Vagina (tissue), 2 donors: ENCODE measurements at regions not wholly inside any gene's neighbourhood (a gene's known extent, or its start where the extent isn't known, plus 50 kb on each side); places are given as distances from the start of the nearest gene placed in this dataset.

Experiments used
- DNase-seq, 2 donors: peaks; one replicate each; pipeline ENCODE4 v3.0.0-alpha.2; 2017; ENCODE audit errors: extremely low spot score in 2 of 2
- H3K27ac ChIP-seq: fragments of 200-600 bp; sonication (generic); one replicate; pipeline ENCODE4 v1.5.1; 2019
- H3K27me3 ChIP-seq: fragments of 200-600 bp; sonication (generic); one replicate; pipeline ENCODE4 v1.5.1; 2019
- H3K36me3 ChIP-seq, 2 donors: fragments of 200-600 bp; sonication (generic); one replicate each; pipeline ENCODE4 v1.5.1; 2017 to 2019
- H3K4me1 ChIP-seq: fragments of 200-600 bp; sonication (generic); one replicate; pipeline ENCODE4 v1.5.1; 2019
- H3K4me3 ChIP-seq, 2 donors: fragments of 200-600 bp; sonication (generic); 1 replicate in 1 of 2; 2 replicates in 1 of 2; pipeline ENCODE4 v1.5.1; 2016 to 2019
- H3K9me3 ChIP-seq: fragments of 200-600 bp; sonication (generic); one replicate; pipeline ENCODE4 v1.5.1; 2019
- POLR2A ChIP-seq, 2 donors: fragments of 450-650 bp; IDR thresholded peaks; one replicate each; pipeline ENCODE4 v1.6.1; 2017; ENCODE audit warnings: antibody characterized with exemption in 2 of 2, mild to moderate bottlenecking in 2 of 2, moderate library complexity in 2 of 2
- POLR2AphosphoS5 ChIP-seq, 2 donors: sonication (generic); formaldehyde crosslinking; IDR thresholded peaks; one replicate each; pipeline ENCODE4 v1.9.0; 2017; ENCODE audit warnings: antibody characterized with exemption in 2 of 2, mild to moderate bottlenecking in 2 of 2, low read depth in 1 of 2; ENCODE audit not compliant: insufficient read depth in 1 of 2
- intact Hi-C: fragments of 100-400 bp; cut with DNase I; formaldehyde crosslinking; loops from one replicate; pipeline ENCODE4 v1.15.1; 2023
- TF ChIP-seq, protein P1 (sequence below), 3 experiments: fragments of 450-650 bp in 2 of 3; fragments of 200-600 bp in 1 of 3; sonication (generic) in 1 of 3; IDR thresholded peaks; one replicate each; pipeline ENCODE4 v1.5.1; 2017 to 2019; ENCODE audit warnings: antibody characterized with exemption in 3 of 3, mild to moderate bottlenecking in 2 of 3, moderate library complexity in 2 of 3

DNA sequence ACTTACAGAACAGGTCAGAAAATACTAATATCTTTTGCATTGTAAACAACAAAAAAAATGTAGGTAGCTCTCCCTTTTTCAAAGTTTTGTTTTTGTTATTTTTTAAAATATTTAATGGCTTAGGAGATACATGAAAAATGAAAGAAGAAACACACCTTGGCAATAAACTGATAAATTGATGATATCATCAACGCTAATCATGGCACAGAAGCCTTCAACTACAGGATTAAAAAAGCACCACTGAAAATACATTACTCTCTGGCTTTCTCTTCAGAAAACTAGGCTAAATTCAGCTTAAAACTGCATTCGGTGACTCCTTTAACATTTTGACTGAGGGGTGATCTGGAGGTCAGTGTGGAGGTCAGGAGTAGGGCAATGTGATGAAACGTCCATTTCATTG, 1018.8 kb upstream of the FANCL start:
- Histone ChIP-seq H3K27ac (no peak overlapping the region), H3K9me3 (no peaks in the 10 kb centered on the region), H3K27me3 (no peaks in the 10 kb centered on the region), H3K4me3 (no peak overlapping the region), H3K36me3 (no peaks in the 10 kb centered on the region), H3K4me1 (no peaks in the 10 kb centered on the region)
- TF ChIP-seq POLR2A (IDR thresholded peaks at IDR 0.05) (no peak), POLR2AphosphoS5 (IDR thresholded peaks at IDR 0.05; ENCODE audit: insufficient read depth in 1 of 2, low read depth in 1 of 2) (no peak)
- TF ChIP-seq, protein P1, sequence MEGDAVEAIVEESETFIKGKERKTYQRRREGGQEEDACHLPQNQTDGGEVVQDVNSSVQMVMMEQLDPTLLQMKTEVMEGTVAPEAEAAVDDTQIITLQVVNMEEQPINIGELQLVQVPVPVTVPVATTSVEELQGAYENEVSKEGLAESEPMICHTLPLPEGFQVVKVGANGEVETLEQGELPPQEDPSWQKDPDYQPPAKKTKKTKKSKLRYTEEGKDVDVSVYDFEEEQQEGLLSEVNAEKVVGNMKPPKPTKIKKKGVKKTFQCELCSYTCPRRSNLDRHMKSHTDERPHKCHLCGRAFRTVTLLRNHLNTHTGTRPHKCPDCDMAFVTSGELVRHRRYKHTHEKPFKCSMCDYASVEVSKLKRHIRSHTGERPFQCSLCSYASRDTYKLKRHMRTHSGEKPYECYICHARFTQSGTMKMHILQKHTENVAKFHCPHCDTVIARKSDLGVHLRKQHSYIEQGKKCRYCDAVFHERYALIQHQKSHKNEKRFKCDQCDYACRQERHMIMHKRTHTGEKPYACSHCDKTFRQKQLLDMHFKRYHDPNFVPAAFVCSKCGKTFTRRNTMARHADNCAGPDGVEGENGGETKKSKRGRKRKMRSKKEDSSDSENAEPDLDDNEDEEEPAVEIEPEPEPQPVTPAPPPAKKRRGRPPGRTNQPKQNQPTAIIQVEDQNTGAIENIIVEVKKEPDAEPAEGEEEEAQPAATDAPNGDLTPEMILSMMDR (IDR thresholded peaks at IDR 0.05): no peak
- DNase-seq: no peak
- intact Hi-C loops: no loop called here

DNA sequence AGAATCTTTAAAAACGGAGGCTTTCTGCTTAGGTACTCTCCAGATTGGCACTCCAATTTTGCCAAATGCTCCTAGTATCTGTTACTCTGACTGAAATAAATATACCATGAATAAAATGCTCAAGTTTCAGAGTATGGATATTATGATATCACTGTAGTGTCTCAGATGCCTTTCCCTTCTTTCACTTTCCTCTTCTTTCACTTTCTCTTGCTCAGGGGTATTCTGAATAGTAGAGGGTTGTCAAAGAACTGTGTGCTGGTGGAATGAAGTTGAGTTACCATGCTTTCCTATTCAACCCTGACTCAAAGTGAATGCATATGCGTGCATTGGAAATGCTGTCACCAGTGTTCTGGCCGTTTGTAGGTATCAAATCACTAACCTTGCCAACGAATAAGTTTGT, 1015.2 kb upstream of the FANCL start:
- DNase-seq: no peak
- no peak overlapping the region for H3K27ac ChIP-seq
- no peaks in the 10 kb centered on the region for H3K27me3 ChIP-seq
- H3K36me3 ChIP-seq: no peaks in the 10 kb centered on the region
- no peak overlapping the region for H3K4me3 ChIP-seq
- H3K9me3 ChIP-seq: no peaks in the 10 kb centered on the region
- TF ChIP-seq POLR2A (IDR thresholded peaks at IDR 0.05) (no peak), POLR2AphosphoS5 (IDR thresholded peaks at IDR 0.05; ENCODE audit: insufficient read depth in 1 of 2, low read depth in 1 of 2) (no peak)
- TF ChIP-seq, protein P1 (IDR thresholded peaks at IDR 0.05): no peak
- intact Hi-C loops: no loop called here
- no peaks in the 10 kb centered on the region for H3K4me1 ChIP-seq

DNA sequence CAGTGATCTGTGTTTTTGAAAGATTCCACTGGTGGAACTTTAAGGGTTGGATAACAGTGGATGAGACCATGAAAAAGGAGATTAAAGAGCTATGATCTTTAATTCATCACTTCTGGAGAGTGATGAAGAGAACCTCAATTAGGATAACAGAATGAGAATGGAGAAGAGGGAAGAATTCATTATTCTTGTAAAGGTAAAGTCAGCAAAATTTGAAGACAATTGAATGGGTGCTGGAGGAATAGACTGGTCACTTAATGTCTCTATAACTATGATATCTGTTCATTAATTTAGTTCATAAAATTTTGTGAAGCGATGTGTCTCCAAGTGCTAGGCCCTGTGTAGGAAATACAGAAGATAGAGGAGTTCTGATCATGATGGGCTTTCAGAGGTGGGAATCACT, 1013.2 kb upstream of the FANCL start:
- Histone ChIP-seq H3K4me1 (no peaks in the 10 kb centered on the region), H3K4me3 (no peak overlapping the region), H3K36me3 (no peaks in the 10 kb centered on the region), H3K9me3 (no peaks in the 10 kb centered on the region), H3K27me3 (no peaks in the 10 kb centered on the region), H3K27ac (no peak overlapping the region)
- intact Hi-C loops: no loop called here
- TF ChIP-seq, protein P1 (IDR thresholded peaks at IDR 0.05): no peak
- TF ChIP-seq POLR2A (IDR thresholded peaks at IDR 0.05) (no peak), POLR2AphosphoS5 (IDR thresholded peaks at IDR 0.05; ENCODE audit: insufficient read depth in 1 of 2, low read depth in 1 of 2) (no peak)
- no peak for DNase-seq

DNA sequence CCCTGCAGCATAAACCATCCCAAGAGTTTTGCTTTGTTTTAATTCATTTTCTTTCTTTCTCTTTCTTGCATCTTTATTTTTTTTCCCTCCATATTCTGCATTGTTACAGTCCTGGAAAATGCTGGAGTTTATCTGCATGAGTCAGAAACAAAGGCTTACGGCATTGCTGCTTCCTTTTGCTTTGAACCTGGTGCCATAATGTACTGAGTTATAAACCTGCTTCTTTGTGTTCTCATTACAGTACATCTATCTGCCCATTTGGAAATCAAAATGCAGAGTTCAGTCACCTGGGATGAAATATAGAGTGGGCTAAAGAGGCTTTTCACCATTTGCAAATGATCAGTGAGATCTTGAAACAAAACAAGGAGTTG, 1009.2 kb upstream of the FANCL start:
- no peaks in the 10 kb centered on the region for H3K4me1 ChIP-seq
- no peaks in the 10 kb centered on the region for H3K27me3 ChIP-seq
- no peak overlapping the region for H3K27ac ChIP-seq
- no peaks in the 10 kb centered on the region for H3K36me3 ChIP-seq
- no peak overlapping the region for H3K4me3 ChIP-seq
- no peak for DNase-seq
- TF ChIP-seq POLR2AphosphoS5 (IDR thresholded peaks at IDR 0.05; ENCODE audit: insufficient read depth in 1 of 2, low read depth in 1 of 2) (no peak), POLR2A (IDR thresholded peaks at IDR 0.05) (no peak)
- TF ChIP-seq, protein P1 (IDR thresholded peaks at IDR 0.05): no peak
- no peaks in the 10 kb centered on the region for H3K9me3 ChIP-seq
- intact Hi-C loops: no loop called here

DNA sequence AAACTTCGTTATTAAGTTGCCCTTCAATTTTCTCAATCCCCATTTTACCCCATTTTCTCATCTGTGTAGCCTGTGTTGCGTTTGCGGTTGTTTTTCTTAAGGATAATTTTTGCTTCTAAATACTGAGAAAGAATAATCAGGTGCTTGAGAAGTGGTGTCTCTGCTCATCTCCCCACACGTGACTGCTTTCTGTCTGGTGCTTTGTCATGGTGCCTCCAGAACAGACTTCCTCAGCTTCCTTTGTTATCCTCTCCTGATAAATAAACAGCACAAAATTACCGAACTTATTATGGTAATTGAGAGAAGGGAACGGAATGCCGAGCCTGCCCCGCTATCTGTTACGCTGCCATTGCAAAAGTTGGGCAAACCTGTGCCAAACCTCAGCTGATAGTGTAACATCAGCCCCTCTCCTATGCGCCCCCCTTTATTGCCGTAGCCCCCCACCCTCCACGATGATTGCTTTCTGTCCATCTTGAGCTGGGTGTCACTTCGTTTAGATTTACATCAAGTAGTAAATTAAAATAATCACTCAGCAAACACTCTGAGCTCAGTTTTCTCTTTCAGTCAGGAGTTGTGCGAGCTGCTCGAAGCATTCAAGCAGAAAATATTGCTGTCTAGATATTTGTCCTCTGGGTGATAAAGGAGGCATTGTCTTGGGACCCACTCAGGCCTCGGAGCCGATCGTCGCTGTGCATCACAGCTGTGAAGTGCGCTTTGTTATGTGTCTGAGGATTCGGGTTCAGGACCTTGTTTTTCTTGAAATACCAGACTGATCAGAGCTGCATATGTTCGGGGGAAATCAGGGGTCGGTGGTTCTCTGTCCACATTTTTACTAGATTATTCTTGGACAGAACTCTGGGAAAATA, 1008.5 kb upstream of the FANCL start:
- H3K36me3 ChIP-seq: no peaks in the 10 kb centered on the region
- TF ChIP-seq POLR2A (IDR thresholded peaks at IDR 0.05): no peak
- no peak for TF ChIP-seq POLR2AphosphoS5 (IDR thresholded peaks at IDR 0.05; ENCODE audit: insufficient read depth in 1 of 2, low read depth in 1 of 2)
- TF ChIP-seq, protein P1 (IDR thresholded peaks at IDR 0.05): no peak
- intact Hi-C loops: no loop called here
- DNase-seq: no peak
- H3K27me3 ChIP-seq: no peaks in the 10 kb centered on the region
- no peaks in the 10 kb centered on the region for H3K9me3 ChIP-seq
- H3K4me3 ChIP-seq: no peak overlapping the region
- H3K27ac ChIP-seq: no peak overlapping the region
- no peaks in the 10 kb centered on the region for H3K4me1 ChIP-seq
